ENCODE measurements at regions not wholly inside any gene's neighbourhood (a gene's known extent, or its start where the extent isn't known, plus 50 kb on each side); places are given as distances from the start of the nearest gene placed in this dataset.

GRCh38 chr4:130141651-130142050, 1045.7 kb downstream of the C4orf33 start:
- no peaks in the 10 kb centered on the region; the same call in 1 of the 2 replicates for H3K9me3 ChIP-seq (replicated peaks; ENCODE audit: control insufficient read depth, insufficient read depth, low read depth, low read length)
- ATAC-seq, result no peak
- no peak overlapping the region for H3K27ac ChIP-seq (ENCODE audit: extremely low read depth, low read depth, low read length)
- no peak overlapping the region for H3K4me3 ChIP-seq
- CTCF ChIA-PET (ENCODE audit: low intra/inter-chr PET ratio), result no interaction called here
- TF ChIP-seq ZNF280B (CRISPR knock-in tag; IDR thresholded peaks at IDR 0.05) (no peak), SP1 (CRISPR knock-in tag; IDR thresholded peaks at IDR 0.05) (no peak)
- H3K79me2 ChIP-seq (ENCODE audit: control insufficient read depth, insufficient read depth, low read length), result no peaks in the 10 kb centered on the region
- no TSS peak for BruUV-seq (replicated peaks)
- in situ Hi-C loops (cut with MboI), result no loop called here
- FAIRE-seq, result no peak
- H4K20me1 ChIP-seq (replicated peaks; ENCODE audit: control insufficient read depth, insufficient read depth, low read length), result no peaks in the 10 kb centered on the region
- H3K4me1 ChIP-seq (replicated peaks in 1 of 2; ENCODE audit: control insufficient read depth in 2 of 2, insufficient read depth in 2 of 2, low read length in 2 of 2), result no peaks in the 10 kb centered on the region
- no peak for DNase-seq (ENCODE audit: extremely low read depth in 1 of 4, low spot score in 3 of 4)
- no peak overlapping the region for H3K4me2 ChIP-seq (ENCODE audit: insufficient read depth, low read length)
- no peak overlapping the region for H2AFZ ChIP-seq (ENCODE audit: low read depth, low read length)
- POLR2A ChIA-PET, result no interaction called here
- intact Hi-C loops (cut with micrococcal nuclease), result no loop called here
- H3K36me3 ChIP-seq (ENCODE audit: control insufficient read depth, insufficient read depth, low read length), result no peaks in the 10 kb centered on the region
- 2% methylated on average over 7 of the region's 7 CpGs for WGBS (ENCODE audit: insufficient coverage, low coverage, missing lambda C conversion rate)
- H3K27me3 ChIP-seq (ENCODE audit: control insufficient read depth in 2 of 2, insufficient read depth in 2 of 2, low read length in 2 of 2), result no peaks in the 10 kb centered on the region
- H3K9me1 ChIP-seq (ENCODE audit: control insufficient read depth, insufficient read depth, low read length), result no peaks in the 10 kb centered on the region
- no peak overlapping the region for H3K9ac ChIP-seq (ENCODE audit: insufficient read depth in 1 of 2, low read depth in 2 of 2, low read length in 2 of 2)

DNA sequence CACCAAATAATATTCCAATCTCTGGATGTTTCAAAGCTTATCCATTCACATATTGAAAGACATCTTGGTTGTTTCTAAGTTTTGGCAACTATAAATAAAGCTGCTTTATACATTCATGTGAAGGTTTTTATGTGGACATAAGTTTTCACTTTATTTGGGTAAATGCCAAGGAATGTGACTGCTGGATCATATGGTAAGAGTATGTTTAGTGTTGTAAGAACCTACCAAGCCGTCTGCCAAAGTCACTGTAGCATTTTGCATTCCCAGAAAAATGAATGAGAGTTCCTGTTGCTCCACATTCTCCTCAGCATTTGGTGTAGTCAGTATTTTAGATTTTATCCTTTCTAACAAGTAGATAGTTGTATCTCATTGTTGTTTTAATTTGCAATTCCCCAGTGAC, 1047.7 kb downstream of the C4orf33 start:
- no peaks in the 10 kb centered on the region for H3K9me3 ChIP-seq (replicated peaks; ENCODE audit: control insufficient read depth, insufficient read depth, low read depth, low read length)
- ATAC-seq (no peak), DNase-seq (ENCODE audit: extremely low read depth in 1 of 4, low spot score in 3 of 4) (no peak), FAIRE-seq (no peak)
- WGBS (ENCODE audit: insufficient coverage, low coverage, missing lambda C conversion rate), result 0% methylated on average over 1 of the region's 1 CpG
- no peaks in the 10 kb centered on the region for H3K27me3 ChIP-seq (ENCODE audit: control insufficient read depth in 2 of 2, insufficient read depth in 2 of 2, low read length in 2 of 2)
- intact Hi-C loops (cut with micrococcal nuclease) (no loop called here), in situ Hi-C loops (cut with MboI) (no loop called here)
- H3K27ac ChIP-seq (ENCODE audit: extremely low read depth, low read depth, low read length), result no peak overlapping the region
- no peaks in the 10 kb centered on the region for H3K9me1 ChIP-seq (ENCODE audit: control insufficient read depth, insufficient read depth, low read length)
- BruUV-seq (replicated peaks), result no TSS peak
- ChIA-PET CTCF (ENCODE audit: low intra/inter-chr PET ratio) (no interaction called here), POLR2A (no interaction called here)
- H3K4me2 ChIP-seq (ENCODE audit: insufficient read depth, low read length), result no peak overlapping the region
- H3K4me3 ChIP-seq, result no peak overlapping the region
- no peak overlapping the region for H2AFZ ChIP-seq (ENCODE audit: low read depth, low read length)
- no peaks in the 10 kb centered on the region for H4K20me1 ChIP-seq (replicated peaks; ENCODE audit: control insufficient read depth, insufficient read depth, low read length)
- no peaks in the 10 kb centered on the region for H3K4me1 ChIP-seq (replicated peaks in 1 of 2; ENCODE audit: control insufficient read depth in 2 of 2, insufficient read depth in 2 of 2, low read length in 2 of 2)
- H3K79me2 ChIP-seq (ENCODE audit: control insufficient read depth, insufficient read depth, low read length), result no peaks in the 10 kb centered on the region
- no peak overlapping the region for H3K9ac ChIP-seq (ENCODE audit: insufficient read depth in 1 of 2, low read depth in 2 of 2, low read length in 2 of 2)
- H3K36me3 ChIP-seq (ENCODE audit: control insufficient read depth, insufficient read depth, low read length), result no peaks in the 10 kb centered on the region
- no peak for TF ChIP-seq ZNF184 (CRISPR knock-in tag; IDR thresholded peaks at IDR 0.05)
- no peak for TF ChIP-seq ZNF23 (CRISPR knock-in tag; IDR thresholded peaks at IDR 0.05)
- TF ChIP-seq SP1 (CRISPR knock-in tag; IDR thresholded peaks at IDR 0.05), result no peak
- TF ChIP-seq THAP7 (CRISPR knock-in tag; IDR thresholded peaks at IDR 0.05), result no peak
- no peak for TF ChIP-seq CHD1 (IDR thresholded peaks at IDR 0.05; ENCODE audit: low read length)
- TF ChIP-seq, protein P1, sequence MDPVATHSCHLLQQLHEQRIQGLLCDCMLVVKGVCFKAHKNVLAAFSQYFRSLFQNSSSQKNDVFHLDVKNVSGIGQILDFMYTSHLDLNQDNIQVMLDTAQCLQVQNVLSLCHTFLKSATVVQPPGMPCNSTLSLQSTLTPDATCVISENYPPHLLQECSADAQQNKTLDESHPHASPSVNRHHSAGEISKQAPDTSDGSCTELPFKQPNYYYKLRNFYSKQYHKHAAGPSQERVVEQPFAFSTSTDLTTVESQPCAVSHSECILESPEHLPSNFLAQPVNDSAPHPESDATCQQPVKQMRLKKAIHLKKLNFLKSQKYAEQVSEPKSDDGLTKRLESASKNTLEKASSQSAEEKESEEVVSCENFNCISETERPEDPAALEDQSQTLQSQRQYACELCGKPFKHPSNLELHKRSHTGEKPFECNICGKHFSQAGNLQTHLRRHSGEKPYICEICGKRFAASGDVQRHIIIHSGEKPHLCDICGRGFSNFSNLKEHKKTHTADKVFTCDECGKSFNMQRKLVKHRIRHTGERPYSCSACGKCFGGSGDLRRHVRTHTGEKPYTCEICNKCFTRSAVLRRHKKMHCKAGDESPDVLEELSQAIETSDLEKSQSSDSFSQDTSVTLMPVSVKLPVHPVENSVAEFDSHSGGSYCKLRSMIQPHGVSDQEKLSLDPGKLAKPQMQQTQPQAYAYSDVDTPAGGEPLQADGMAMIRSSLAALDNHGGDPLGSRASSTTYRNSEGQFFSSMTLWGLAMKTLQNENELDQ (CRISPR knock-in tag; IDR thresholded peaks at IDR 0.05; ENCODE audit: borderline replicate concordance), result no peak
- TF ChIP-seq ATF3 (IDR thresholded peaks at IDR 0.05), result no peak
- TF ChIP-seq ATF3 (CRISPR knock-in tag; conservative IDR thresholded peaks at IDR 0.05), result no peak
- TF ChIP-seq LARP7 (IDR thresholded peaks at IDR 0.05), result no peak
- no peak for TF ChIP-seq GTF2A2 (tag; IDR thresholded peaks at IDR 0.05)
- no peak for TF ChIP-seq DMBX1 (CRISPR knock-in tag; IDR thresholded peaks at IDR 0.05; ENCODE audit: borderline replicate concordance)
- TF ChIP-seq FOXJ3 (CRISPR knock-in tag; IDR thresholded peaks at IDR 0.05), result no peak
